IMR-90 (cell line): ENCODE measurements at regions not wholly inside any gene's neighbourhood (a gene's known extent, or its start where the extent isn't known, plus 50 kb on each side); places are given as distances from the start of the nearest gene placed in this dataset.

Experiments
- ATAC-seq: fragments of 200-7000 bp; cut with Tn5 transposase; 2 replicates; pipeline ENCODE4 v1.9.1; 2020; ENCODE audit warnings: low read depth, mild to moderate bottlenecking, moderate library complexity
- BruUV-seq: library from RNA; stranded (reverse); fragments of 400-500 nt; replicated peaks from 2 replicates; lab custom pipeline; 2021; lab: Mats Ljungman, UMichigan
- CTCF ChIA-PET: fragments of 300-600 bp; formaldehyde crosslinking; extraction: SDS; loops from one replicate; lab custom pipeline; 2021; ENCODE audit warnings: antibody characterized with exemption; lab: Yijun Ruan, JAX
- POLR2A ChIA-PET: fragments of 300-600 bp; sonication (Branson Sonifier 250); formaldehyde crosslinking; loops from one replicate; lab custom pipeline; 2022; ENCODE audit warnings: antibody characterized with exemption; ENCODE audit not compliant: unreplicated experiment; lab: Charles Lee
- DNase-seq: peaks from one replicate; pipeline ENCODE4 v3.0.0; 2013
- H2AFZ ChIP-seq: replicated peaks from 2 replicates; pipeline ENCODE3; 2013; ENCODE audit warnings: low read length, mild to moderate bottlenecking; ENCODE audit not compliant: poor library complexity
- H2AK5ac ChIP-seq: 2 replicates; pipeline ENCODE4 v1.6.1; 2013; ENCODE audit warnings: low read depth, low read length, inconsistent platforms
- H2AK9ac ChIP-seq: replicated peaks from 2 replicates; pipeline ENCODE3; 2013; ENCODE audit warnings: mild to moderate bottlenecking, low read depth, low read length, moderate library complexity; ENCODE audit not compliant: poor library complexity
- H2BK120ac ChIP-seq: 2 replicates; pipeline ENCODE4 v1.6.1; 2013; ENCODE audit warnings: low read depth, low read length, inconsistent platforms
- H2BK15ac ChIP-seq: 3 replicates; pipeline ENCODE4 v1.6.1; 2013; ENCODE audit warnings: low read depth, low read length, inconsistent platforms
- H2BK20ac ChIP-seq: 2 replicates; pipeline ENCODE4 v1.6.1; 2013; ENCODE audit warnings: low read depth, mild to moderate bottlenecking, inconsistent platforms, low read length, moderate library complexity
- H2BK5ac ChIP-seq: 2 replicates; pipeline ENCODE4 v1.6.1; 2013; ENCODE audit warnings: mild to moderate bottlenecking, low read depth, low read length, inconsistent platforms; ENCODE audit not compliant: poor library complexity, severe bottlenecking
- H3K14ac ChIP-seq: replicated peaks from 2 replicates; pipeline ENCODE4 v1.6.1; 2013; ENCODE audit warnings: low read depth, low read length, inconsistent platforms
- H3K18ac ChIP-seq: 2 replicates; pipeline ENCODE4 v1.6.1; 2013; ENCODE audit warnings: low read depth, low read length, control low read depth
- H3K23ac ChIP-seq: 2 replicates; pipeline ENCODE4 v1.6.1; 2013; ENCODE audit warnings: low read depth, low read length, inconsistent platforms
- H3K27ac ChIP-seq: 2 replicates; pipeline ENCODE4 v1.5.1; 2013; ENCODE audit warnings: mild to moderate bottlenecking, control low read depth, low read length; ENCODE audit not compliant: insufficient read depth
- H3K27me3 ChIP-seq: 2 replicates; pipeline ENCODE4 v1.6.1; 2013; ENCODE audit warnings: low read length; ENCODE audit not compliant: control insufficient read depth, insufficient read depth
- H3K36me3 ChIP-seq: 2 replicates; pipeline ENCODE4 v1.6.1; 2013; ENCODE audit warnings: low read length, mixed read lengths; ENCODE audit not compliant: control insufficient read depth, insufficient read depth
- H3K4ac ChIP-seq: 2 replicates; pipeline ENCODE4 v1.6.1; 2013; ENCODE audit warnings: low read depth, low read length, inconsistent platforms
- H3K4me1 ChIP-seq: 2 replicates; pipeline ENCODE4 v1.6.1; 2013; ENCODE audit warnings: low read length, mixed read lengths; ENCODE audit not compliant: control insufficient read depth, insufficient read depth
- H3K4me2 ChIP-seq: 2 replicates; pipeline ENCODE4 v1.6.1; 2013; ENCODE audit warnings: low read depth, mild to moderate bottlenecking, control low read depth, low read length, moderate library complexity
- H3K4me3 ChIP-seq: 2 replicates; pipeline ENCODE4 v1.5.1; 2013; ENCODE audit warnings: low read depth, mild to moderate bottlenecking, control low read depth, low read length, moderate library complexity; ENCODE audit not compliant: insufficient read depth
- H3K56ac ChIP-seq: 2 replicates; pipeline ENCODE4 v1.6.1; 2013; ENCODE audit warnings: low read length, inconsistent platforms; ENCODE audit not compliant: insufficient read depth; ENCODE audit errors: extremely low read depth
- H3K79me1 ChIP-seq, 2 experiments: 2 replicates each; pipeline ENCODE4 v1.6.1; 2013; ENCODE audit warnings: low read length in 2 of 2, inconsistent platforms in 1 of 2, low read depth in 1 of 2
- H3K9ac ChIP-seq: 2 replicates; pipeline ENCODE4 v1.6.1; 2013; ENCODE audit warnings: low read depth, low read length, control low read depth
- H3K9me1 ChIP-seq: 2 replicates; pipeline ENCODE4 v1.6.1; 2013; ENCODE audit warnings: low read length, inconsistent platforms; ENCODE audit not compliant: insufficient read depth
- H3K9me3 ChIP-seq: 2 replicates; pipeline ENCODE4 v1.6.1; 2013; ENCODE audit warnings: low read length; ENCODE audit not compliant: control insufficient read depth, insufficient read depth
- H4K20me1 ChIP-seq: 2 replicates; pipeline ENCODE4 v1.6.1; 2013; ENCODE audit warnings: low read length, inconsistent platforms; ENCODE audit not compliant: insufficient read depth
- H4K5ac ChIP-seq: 2 replicates; pipeline ENCODE4 v1.6.1; 2013; ENCODE audit warnings: mild to moderate bottlenecking, low read depth, low read length, control low read depth
- H4K8ac ChIP-seq, 2 experiments: 2 replicates each; pipeline ENCODE4 v1.6.1; 2013; ENCODE audit warnings: low read depth in 2 of 2, low read length in 2 of 2, control low read depth in 1 of 2, inconsistent platforms in 1 of 2
- H4K91ac ChIP-seq: 2 replicates; pipeline ENCODE4 v1.6.1; 2013; ENCODE audit warnings: low read depth, low read length, inconsistent platforms; ENCODE audit not compliant: insufficient read depth
- NFE2L2 ChIP-seq: fragments of 150-350 bp; IDR thresholded peaks from 2 replicates; pipeline ENCODE4 v1.6.1; 2016; ENCODE audit warnings: low read depth, mild to moderate bottlenecking, low read length
- WGBS, 2 experiments: methylation state at CpG; one replicate each; pipeline versions ENCODE4 v1.1.5 to v1.1.7; 2013; ENCODE audit warnings: missing lambda C conversion rate in 2 of 2; ENCODE audit not compliant: insufficient read length in 1 of 2; ENCODE audit errors: extremely low coverage in 2 of 2; 5-methylcytosine and 5-hydroxymethylcytosine counted together
- dilution Hi-C: fragments of 300-500 bp; cut with HindIII; formaldehyde crosslinking; loops from one replicate; pipeline ENCODE4 v1.14.3; 2018; ENCODE audit warnings: low sequenced_read_pairs; ENCODE audit not compliant: unreplicated experiment
- in situ Hi-C: fragments of 300-500 bp; cut with MboI; formaldehyde crosslinking; loops from 3 replicates; pipeline ENCODE4 v1.14.3; 2019; ENCODE audit warnings: low sequenced_read_pairs, inconsistent platforms, mixed read lengths
- intact Hi-C: fragments of 100-400 bp; cut with micrococcal nuclease; formaldehyde crosslinking; loops from 2 replicates; pipeline ENCODE4 v1.10.0; 2022

GRCh38 chr2:236665572-236666118, 96.0 kb downstream of the ACKR3 start:
- Histone ChIP-seq H3K4me3 (no peak overlapping the region), H2BK15ac (no peak overlapping the region), H3K56ac (no peak overlapping the region), H3K18ac (no peak overlapping the region), H3K79me1 (no peaks in the 10 kb centered on the region), H2BK5ac (no peak overlapping the region), H3K23ac (no peak overlapping the region), H4K91ac (no peak overlapping the region), H3K36me3 (no peaks in the 10 kb centered on the region), H3K14ac (no peak overlapping the region), H3K27me3 (peaks cover 3% of the 10 kb centered on the region), H2AK5ac (no peak overlapping the region; the same call in 1 of the 2 replicates), H3K4me1 (peaks cover 10% of the 10 kb centered on the region; the same call in 1 of the 2 replicates), H2BK120ac (no peak overlapping the region), H2AFZ (no peak overlapping the region), H3K4me2 (no peak overlapping the region), H4K20me1 (no peaks in the 10 kb centered on the region), H3K4ac (no peak overlapping the region), H2AK9ac (no peak overlapping the region), H3K9ac (no peak overlapping the region), H3K9me3 (peaks cover 11% of the 10 kb centered on the region), H3K27ac (no peak overlapping the region), H4K5ac (no peak overlapping the region), H4K8ac (no peak overlapping the region), H3K9me1 (no peaks in the 10 kb centered on the region), H2BK20ac (no peak overlapping the region)
- ChIA-PET POLR2A (no interaction called here), CTCF (no interaction called here)
- WGBS, 2 experiments, result no CpG with 5 or more reads among the region's 11 CpGs
- intact Hi-C loops, result no loop called here
- DNase-seq, result no peak
- no peak for TF ChIP-seq NFE2L2
- BruUV-seq, result no TSS peak
- ATAC-seq, result no peak
- in situ Hi-C loops, result no loop called here
- dilution Hi-C loops, result no loop called here
